SK-N-MC (cell line): ENCODE measurements at regions not wholly inside any gene's neighbourhood (a gene's known extent, or its start where the extent isn't known, plus 50 kb on each side); places are given as distances from the start of the nearest gene placed in this dataset.
"Not testable (repeated sequence)": the region's sequence is repeated elsewhere in the genome, so short reads cannot be mapped to it uniquely, and the experiment has no call there.

Source experiments
- DNase-seq: peaks from one replicate; pipeline ENCODE4 v3.0.0-alpha.2; 2011; ENCODE audit warnings: low read depth, low spot score
- H3K27ac ChIP-seq: fragments of 200-600 bp; sonication (generic); 2 replicates; pipeline ENCODE4 v1.5.1; 2016; ENCODE audit warnings: mixed run types
- H3K36me3 ChIP-seq: fragments of 200-600 bp; sonication (generic); 2 replicates; pipeline ENCODE4 v1.6.1; 2017; ENCODE audit warnings: antibody characterized with exemption, low read length, mixed read lengths; ENCODE audit not compliant: insufficient read depth
- H3K4me3 ChIP-seq: fragments of 200-600 bp; sonication (generic); 2 replicates; pipeline ENCODE4 v1.5.1; 2016
- H3K9ac ChIP-seq: fragments of 200-600 bp; sonication (generic); 2 replicates; pipeline ENCODE4 v1.8.0; 2017; ENCODE audit warnings: mixed run types, mixed read lengths; ENCODE audit not compliant: insufficient read length
- H3K9me3 ChIP-seq: fragments of 200-600 bp; sonication (generic); 2 replicates; pipeline ENCODE4 v1.6.1; 2017; ENCODE audit warnings: low read depth, mild to moderate bottlenecking, antibody characterized with exemption, low read length, moderate library complexity, mixed read lengths
- EZH2 ChIP-seq: fragments of 200-600 bp; sonication (generic); IDR thresholded peaks from one replicate; pipeline ENCODE4 v1.6.1; 2017; ENCODE audit warnings: antibody characterized with exemption
- FOXP2 ChIP-seq: optimal IDR thresholded peaks from 2 replicates; pipeline ENCODE3; 2011; ENCODE audit warnings: mild to moderate bottlenecking, moderate library complexity; ENCODE audit not compliant: insufficient read depth; ENCODE audit errors: extremely low read length, control extremely low read depth
- POLR2AphosphoS5 ChIP-seq: IDR thresholded peaks from 2 replicates; pipeline ENCODE4 v1.6.1; 2012; ENCODE audit warnings: mild to moderate bottlenecking, low read depth, low read length, borderline replicate concordance

- Histone ChIP-seq H3K4me3 (no peak overlapping the region), H3K9ac (no peak overlapping the region), H3K9me3 (no peaks in the 10 kb centered on the region), H3K27ac (no peak overlapping the region), H3K36me3 (no peaks in the 10 kb centered on the region)
- no peak for TF ChIP-seq FOXP2
- TF ChIP-seq EZH2, result no peak
- TF ChIP-seq POLR2AphosphoS5, result no peak
- no peak for DNase-seq
Observed at GRCh38 chr4:186871856-186872255, 148.2 kb upstream of the FAT1 start.

- H3K36me3 ChIP-seq, H3K9ac ChIP-seq, H3K4me3 ChIP-seq, DNase-seq, H3K27ac ChIP-seq, H3K9me3 ChIP-seq: not testable (repeated sequence)
Observed at GRCh38 chr4:186873095-186873494, 149.4 kb upstream of the FAT1 start.

- Histone ChIP-seq H3K4me3 (no peak overlapping the region), H3K9ac (no peak overlapping the region), H3K27ac (no peak overlapping the region), H3K36me3 (no peaks in the 10 kb centered on the region), H3K9me3 (no peaks in the 10 kb centered on the region)
- TF ChIP-seq FOXP2 (no peak), EZH2 (no peak), POLR2AphosphoS5 (no peak)
- DNase-seq, result no peak
Observed at GRCh38 chr4:186875476-186875875, 151.8 kb upstream of the FAT1 start.

- Histone ChIP-seq H3K36me3 (no peaks in the 10 kb centered on the region), H3K9ac (no peak overlapping the region), H3K4me3 (no peak overlapping the region), H3K27ac (no peak overlapping the region), H3K9me3 (no peaks in the 10 kb centered on the region)
- TF ChIP-seq EZH2, result no peak
- TF ChIP-seq POLR2AphosphoS5, result no peak
- no peak for TF ChIP-seq FOXP2
- no peak for DNase-seq
Observed at GRCh38 chr4:186876961-186877626, 153.4 kb upstream of the FAT1 start.

- Histone ChIP-seq H3K9ac (no peak overlapping the region), H3K36me3 (no peaks in the 10 kb centered on the region), H3K4me3 (no peak overlapping the region), H3K9me3 (no peaks in the 10 kb centered on the region), H3K27ac (no peak overlapping the region)
- DNase-seq, result no peak
- TF ChIP-seq POLR2AphosphoS5 (no peak), EZH2 (no peak), FOXP2 (no peak)
Observed at GRCh38 chr4:186878203-186878776, 154.6 kb upstream of the FAT1 start.

- no peaks in the 10 kb centered on the region for H3K36me3 ChIP-seq
- no peak overlapping the region for H3K27ac ChIP-seq
- H3K9ac ChIP-seq, result no peak overlapping the region
- no peak overlapping the region for H3K4me3 ChIP-seq
- DNase-seq, result no peak
- H3K9me3 ChIP-seq, result no peaks in the 10 kb centered on the region
- no peak for TF ChIP-seq EZH2
- no peak for TF ChIP-seq FOXP2
- TF ChIP-seq POLR2AphosphoS5, result no peak
Observed at GRCh38 chr4:186881521-186882220, 158.0 kb upstream of the FAT1 start.

- no peak overlapping the region for H3K4me3 ChIP-seq
- H3K9ac ChIP-seq, result no peak overlapping the region
- TF ChIP-seq POLR2AphosphoS5 (no peak), FOXP2 (no peak), EZH2 (no peak)
- DNase-seq, result no peak
- no peak overlapping the region for H3K27ac ChIP-seq
- H3K36me3 ChIP-seq, result no peaks in the 10 kb centered on the region
- no peaks in the 10 kb centered on the region for H3K9me3 ChIP-seq
Observed at GRCh38 chr4:186882293-186882692, 158.6 kb upstream of the FAT1 start.

- TF ChIP-seq POLR2AphosphoS5, result no peak
- TF ChIP-seq FOXP2, result no peak
- TF ChIP-seq EZH2, result no peak
- no peaks in the 10 kb centered on the region for H3K36me3 ChIP-seq
- H3K27ac ChIP-seq, result no peak overlapping the region
- no peak overlapping the region for H3K4me3 ChIP-seq
- no peaks in the 10 kb centered on the region for H3K9me3 ChIP-seq
- no peak for DNase-seq
- no peak overlapping the region for H3K9ac ChIP-seq
Observed at GRCh38 chr4:186885289-186885688, 161.6 kb upstream of the FAT1 start.

GRCh38 chr4:186886759-186887158 is 163.1 kb upstream of the FAT1 start:
- no peak for TF ChIP-seq EZH2
- TF ChIP-seq FOXP2, result no peak
- no peak for TF ChIP-seq POLR2AphosphoS5
- Histone ChIP-seq H3K27ac (no peak overlapping the region), H3K9me3 (no peaks in the 10 kb centered on the region), H3K4me3 (no peak overlapping the region), H3K9ac (no peak overlapping the region), H3K36me3 (no peaks in the 10 kb centered on the region)
- DNase-seq, result no peak
